ENCODE measurements at regions not wholly inside any gene's neighbourhood (a gene's known extent, or its start where the extent isn't known, plus 50 kb on each side); places are given as distances from the start of the nearest gene placed in this dataset.
"Not testable (repeated sequence)": the region's sequence is repeated elsewhere in the genome, so short reads cannot be mapped to it uniquely, and the experiment has no call there.

GRCh38 chr20:30484009-30484748 is 773.3 kb upstream of the DEFB115 start:
- DNase-seq (ENCODE audit: extremely low read depth in 1 of 11, low read depth in 9 of 11, low spot score in 4 of 11), result no peak

GRCh38 chr20:30484749-30485070 is 772.8 kb upstream of the DEFB115 start:
- DNase-seq (ENCODE audit: extremely low read depth in 1 of 11, low read depth in 9 of 11, low spot score in 4 of 11), result no peak

GRCh38 chr20:30485331-30486102 is 771.9 kb upstream of the DEFB115 start:
- DNase-seq (ENCODE audit: extremely low read depth in 1 of 11, low read depth in 9 of 11, low spot score in 4 of 11), result no peak

GRCh38 chr20:30486103-30486478 is 771.4 kb upstream of the DEFB115 start:
- DNase-seq (ENCODE audit: extremely low read depth in 1 of 11, low read depth in 9 of 11, low spot score in 4 of 11), result no peak

- not testable (repeated sequence) for DNase-seq (ENCODE audit: extremely low read depth in 1 of 11, low read depth in 9 of 11, low spot score in 4 of 11)
Observed at GRCh38 chr20:30487461-30487860, 770.0 kb upstream of the DEFB115 start.

DNA sequence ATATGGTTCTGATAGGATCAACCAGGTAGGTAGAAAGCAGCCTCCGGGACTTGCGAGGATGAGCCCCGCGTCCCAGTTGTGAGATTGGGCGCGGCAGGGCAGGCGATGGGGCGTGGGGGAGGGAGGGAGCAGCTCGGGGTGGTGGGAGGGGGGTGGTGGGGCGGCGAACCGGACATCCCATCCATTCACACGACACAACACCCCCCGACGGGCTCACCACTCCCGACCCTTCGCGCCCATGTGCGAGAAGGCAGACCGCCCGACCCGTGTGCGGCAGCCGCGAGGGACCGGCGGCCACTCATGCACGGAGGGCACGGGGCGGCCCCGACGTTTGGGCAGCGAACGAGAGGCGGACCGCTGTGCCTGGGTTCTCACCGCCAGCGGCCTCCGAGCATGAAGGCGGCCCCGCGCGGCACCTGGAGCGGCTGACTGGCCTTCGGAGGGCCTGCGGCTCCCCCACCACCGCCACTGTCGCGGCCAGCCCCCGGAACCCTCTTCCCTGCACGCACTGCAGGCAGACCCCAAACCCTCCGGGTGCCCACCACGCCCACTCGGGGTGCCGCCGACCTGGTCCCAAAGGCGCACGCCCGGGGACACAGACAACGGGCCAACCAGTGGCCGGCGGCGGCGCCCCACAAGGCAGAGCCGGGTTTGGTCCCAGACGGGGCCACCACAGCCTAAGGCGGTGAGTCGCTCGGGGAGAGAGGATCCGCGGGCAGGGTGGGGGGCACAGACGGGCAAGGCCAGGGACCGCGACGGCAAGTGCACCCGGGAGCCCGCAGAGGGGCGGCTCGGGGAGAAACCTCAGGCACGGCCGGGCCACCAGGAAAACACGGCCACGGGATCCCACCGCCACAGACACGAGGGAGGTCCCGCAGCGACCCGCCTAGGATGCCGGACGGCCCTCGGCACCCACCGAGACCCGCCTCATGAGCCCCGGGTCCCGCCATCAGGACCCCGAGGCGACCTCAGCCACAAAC is 769.2 kb upstream of the DEFB115 start:
- DNase-seq (ENCODE audit: extremely low read depth in 1 of 11, low read depth in 9 of 11, low spot score in 4 of 11), result no peak

DNA sequence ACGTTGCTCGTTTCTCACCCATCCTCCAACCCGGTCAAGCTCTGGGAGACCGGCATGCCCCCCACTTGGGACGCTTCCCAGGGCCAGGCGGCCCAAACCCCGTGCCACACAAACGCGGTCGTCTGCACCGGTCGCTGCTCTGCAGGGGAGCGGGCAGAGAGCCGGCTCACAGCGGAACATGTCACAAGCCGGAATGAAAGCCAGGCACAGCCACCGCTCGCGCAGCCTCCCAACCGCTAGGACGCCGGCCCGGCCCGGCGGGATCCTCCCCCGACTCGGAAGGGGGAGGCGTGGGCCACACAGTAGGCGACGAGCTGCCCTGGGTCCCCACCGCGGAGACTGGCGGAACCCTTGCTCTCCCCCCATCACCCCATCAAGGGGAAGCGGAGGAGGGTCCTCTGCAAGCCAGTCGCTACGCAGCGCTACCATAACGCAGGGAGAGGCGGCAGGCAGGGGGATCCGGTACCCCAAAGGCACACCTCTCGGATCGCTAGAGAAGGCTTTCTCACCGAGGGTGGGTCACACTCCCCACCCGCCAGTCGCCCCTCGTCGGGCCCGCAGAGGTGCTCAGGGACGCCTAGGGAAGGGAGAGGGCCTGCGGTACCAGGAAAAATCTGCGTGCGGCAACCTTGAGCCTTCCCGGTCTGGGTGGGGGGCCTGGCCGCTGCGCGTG is 768.4 kb upstream of the DEFB115 start:
- DNase-seq (ENCODE audit: extremely low read depth in 1 of 11, low read depth in 9 of 11, low spot score in 4 of 11), result no peak

- DNase-seq (ENCODE audit: extremely low read depth in 1 of 11, low read depth in 9 of 11, low spot score in 4 of 11), result no peak
Observed at GRCh38 chr20:30489614-30490003, 767.9 kb upstream of the DEFB115 start.

- DNase-seq (ENCODE audit: extremely low read depth in 1 of 11, low read depth in 9 of 11, low spot score in 4 of 11), result no peak
Observed at GRCh38 chr20:30491016-30491415, 766.4 kb upstream of the DEFB115 start.

- DNase-seq (ENCODE audit: extremely low read depth in 1 of 11, low read depth in 9 of 11, low spot score in 4 of 11), result not testable (repeated sequence)
Observed at GRCh38 chr20:30496656-30497055, 760.8 kb upstream of the DEFB115 start.

GRCh38 chr20:30497191-30497590 is 760.3 kb upstream of the DEFB115 start:
- not testable (repeated sequence) for DNase-seq (ENCODE audit: extremely low read depth in 1 of 11, low read depth in 9 of 11, low spot score in 4 of 11)

DNA sequence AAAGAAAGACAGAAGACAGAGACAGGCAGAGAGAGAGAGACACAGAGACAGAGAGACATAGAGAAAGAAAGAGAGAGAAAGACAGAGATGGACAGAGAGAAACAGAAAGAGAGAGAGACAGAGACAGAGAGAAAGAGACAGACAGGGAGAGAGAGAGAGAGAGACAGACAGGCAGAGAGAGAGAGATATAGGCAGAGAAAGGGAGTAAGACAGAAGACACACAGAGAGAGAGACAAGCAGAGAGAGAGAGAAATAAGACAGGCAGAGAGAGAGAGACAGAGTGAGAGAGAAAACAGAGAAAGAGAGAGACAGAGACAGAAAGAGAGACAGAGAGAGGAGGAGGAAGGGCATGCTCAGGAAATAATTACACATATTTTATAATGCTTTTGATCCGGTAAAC is 758.3 kb upstream of the DEFB115 start:
- DNase-seq (ENCODE audit: extremely low read depth in 1 of 11, low read depth in 9 of 11, low spot score in 4 of 11), result no peak

GRCh38 chr20:30499716-30500446 is 757.6 kb upstream of the DEFB115 start:
- DNase-seq (ENCODE audit: extremely low read depth in 1 of 11, low read depth in 9 of 11, low spot score in 4 of 11), result not testable (repeated sequence)

GRCh38 chr20:30500447-30500820 is 757.0 kb upstream of the DEFB115 start:
- peak in 7 of 11 donors; percentile 1 to 35 (median 13) for DNase-seq (ENCODE audit: extremely low read depth in 1 of 11, low read depth in 9 of 11, low spot score in 4 of 11)

DNA sequence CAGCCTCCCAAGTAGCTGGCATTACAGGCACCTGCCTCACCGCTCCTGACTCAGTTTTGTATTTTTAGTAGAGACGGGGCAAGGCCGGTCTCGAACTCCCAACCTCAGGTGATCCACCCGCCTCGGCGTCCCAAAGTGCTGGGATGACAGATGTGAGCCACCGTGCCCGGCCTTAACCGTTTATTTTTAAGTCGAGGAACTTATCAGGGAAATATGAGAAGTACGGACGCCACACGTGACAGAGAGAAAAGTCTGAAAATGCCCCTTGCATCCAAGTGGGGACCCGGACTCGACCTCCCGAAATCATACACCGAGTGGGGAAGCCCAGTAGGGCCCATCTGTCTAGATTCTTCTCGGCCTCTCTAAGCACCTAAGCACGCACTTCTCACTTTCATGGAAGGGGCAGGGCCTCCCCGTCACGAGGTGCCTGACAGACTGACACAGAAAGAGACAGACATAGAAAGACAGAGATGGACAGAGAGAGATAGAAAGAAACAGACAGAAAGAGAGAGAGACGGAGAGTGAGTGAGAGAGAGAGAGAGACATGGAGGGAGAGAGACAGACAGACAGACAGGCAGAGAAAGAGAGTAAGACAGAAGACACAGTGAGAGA is 756.5 kb upstream of the DEFB115 start:
- no peak for DNase-seq (ENCODE audit: extremely low read depth in 1 of 11, low read depth in 9 of 11, low spot score in 4 of 11)

- no peak for DNase-seq (ENCODE audit: extremely low read depth in 1 of 11, low read depth in 9 of 11, low spot score in 4 of 11)
Observed at GRCh38 chr20:30502670-30503069, 754.8 kb upstream of the DEFB115 start.

DNA sequence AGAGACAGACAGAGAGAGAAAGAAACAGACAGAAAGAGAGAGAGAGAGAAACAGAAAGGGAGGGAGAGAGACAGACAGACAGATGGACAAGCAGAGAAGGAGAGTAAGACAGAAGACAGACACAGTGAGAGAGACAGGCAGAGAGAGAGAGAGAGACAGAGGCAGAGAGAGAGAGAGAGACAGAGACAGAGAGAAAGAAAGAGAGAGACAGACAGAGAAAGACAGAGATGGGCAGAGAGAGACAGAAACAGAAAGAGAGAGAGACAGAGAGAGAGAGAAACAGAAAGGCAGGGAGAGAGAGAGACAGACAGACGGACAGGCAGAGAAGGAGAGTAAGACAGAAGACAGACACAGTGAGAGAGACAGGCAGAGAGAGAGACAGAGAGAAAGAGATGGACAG is 754.3 kb upstream of the DEFB115 start:
- DNase-seq (ENCODE audit: extremely low read depth in 1 of 11, low read depth in 9 of 11, low spot score in 4 of 11), result not testable (repeated sequence)

DNA sequence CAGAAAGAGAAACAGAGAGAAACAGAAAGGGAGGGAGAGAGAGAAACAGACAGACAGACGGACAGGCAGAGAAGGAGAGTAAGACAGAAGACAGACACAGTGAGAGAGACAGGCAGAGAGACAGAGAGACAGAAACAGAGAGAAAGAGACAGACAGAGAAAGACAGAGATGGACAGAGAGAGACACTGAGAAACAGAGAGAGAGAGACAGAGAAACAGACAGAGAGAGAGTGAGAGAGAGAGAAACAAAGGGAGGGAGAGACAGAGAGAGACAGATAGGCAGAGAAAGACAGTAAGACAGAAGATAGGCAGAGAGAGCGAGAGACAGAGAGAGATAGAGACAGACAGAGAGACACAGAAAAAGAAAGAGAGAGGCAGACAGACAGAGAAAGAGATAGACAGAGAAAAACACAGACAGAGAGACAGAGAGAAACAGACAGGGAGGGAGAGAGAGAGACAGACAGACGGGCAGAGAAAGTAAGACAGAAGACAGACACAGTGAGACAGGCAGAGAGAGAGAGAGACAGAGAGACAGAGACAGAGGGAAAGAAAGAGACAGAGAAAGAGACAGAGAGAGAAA is 753.4 kb upstream of the DEFB115 start:
- no peak for DNase-seq (ENCODE audit: extremely low read depth in 1 of 11, low read depth in 9 of 11, low spot score in 4 of 11)
